Neuronal stem cell (in vitro differentiated cells): ENCODE measurements at regions not wholly inside any gene's neighbourhood (a gene's known extent, or its start where the extent isn't known, plus 50 kb on each side); places are given as distances from the start of the nearest gene placed in this dataset.
A peak's percentile ranks its signal among the peaks of the same experiment; 100 is the strongest.

Experiments
- DNase-seq: peaks from one replicate; pipeline ENCODE4 v3.0.0-alpha.2; 2013; ENCODE audit warnings: low spot score
- H2AFZ ChIP-seq: one replicate; pipeline ENCODE4 v1.6.1; 2013; ENCODE audit warnings: mild to moderate bottlenecking, low read length, inconsistent platforms
- H2AK5ac ChIP-seq: 2 replicates; pipeline ENCODE4 v1.6.1; 2013; ENCODE audit warnings: low read depth, mild to moderate bottlenecking, inconsistent platforms, low read length, moderate library complexity, mixed read lengths
- H2BK120ac ChIP-seq: 2 replicates; pipeline ENCODE4 v1.6.1; 2013; ENCODE audit warnings: low read depth, mild to moderate bottlenecking, inconsistent platforms, low read length, moderate library complexity, mixed read lengths
- H2BK12ac ChIP-seq: one replicate; pipeline ENCODE4 v1.6.1; 2013; ENCODE audit warnings: low read length, inconsistent platforms
- H2BK15ac ChIP-seq: 2 replicates; pipeline ENCODE4 v1.6.1; 2013; ENCODE audit warnings: mild to moderate bottlenecking, low read length, inconsistent platforms, mixed read lengths
- H2BK5ac ChIP-seq: one replicate; pipeline ENCODE4 v1.6.1; 2013; ENCODE audit warnings: inconsistent platforms, mild to moderate bottlenecking, low read length, moderate library complexity
- H3K14ac ChIP-seq: one replicate; pipeline ENCODE4 v1.6.1; 2013; ENCODE audit warnings: low read length, inconsistent platforms
- H3K18ac ChIP-seq: 2 replicates; pipeline ENCODE4 v1.6.1; 2013; ENCODE audit warnings: low read length, inconsistent platforms
- H3K23ac ChIP-seq: 2 replicates; pipeline ENCODE4 v1.6.1; 2013; ENCODE audit warnings: low read depth, mild to moderate bottlenecking, mixed read lengths, low read length, inconsistent platforms; ENCODE audit not compliant: poor library complexity
- H3K27ac ChIP-seq: replicated peaks from 3 replicates; pipeline ENCODE4 v1.5.1; 2013; ENCODE audit warnings: low read length, inconsistent platforms
- H3K27me3 ChIP-seq, 3 experiments: 2 replicates each; pipeline ENCODE4 v1.6.1; 2013; ENCODE audit warnings: low read length in 3 of 3, mild to moderate bottlenecking in 2 of 3, inconsistent platforms in 1 of 3, low read depth in 1 of 3, mixed read lengths in 1 of 3, moderate library complexity in 1 of 3; ENCODE audit not compliant: control insufficient read depth in 3 of 3, insufficient read depth in 3 of 3
- H3K36me3 ChIP-seq, 2 donors: replicated peaks in 1 of 2; 2 replicates each; pipeline ENCODE4 v1.6.1; 2013; ENCODE audit warnings: low read length in 2 of 2; ENCODE audit not compliant: control insufficient read depth in 2 of 2, insufficient read depth in 2 of 2
- H3K4ac ChIP-seq: 2 replicates; pipeline ENCODE4 v1.6.1; 2013; ENCODE audit warnings: inconsistent platforms, mild to moderate bottlenecking, low read length, moderate library complexity
- H3K4me1 ChIP-seq, 2 donors: 1 replicate in 1 of 2; 2 replicates in 1 of 2; pipeline ENCODE4 v1.6.1; 2013; ENCODE audit warnings: low read length in 2 of 2, low read depth in 1 of 2; ENCODE audit not compliant: control insufficient read depth in 2 of 2, insufficient read depth in 1 of 2
- H3K4me2 ChIP-seq: one replicate; pipeline ENCODE4 v1.6.1; 2013; ENCODE audit warnings: mild to moderate bottlenecking, low read length, inconsistent platforms; ENCODE audit not compliant: insufficient read depth, poor library complexity, severe bottlenecking
- H3K4me3 ChIP-seq, 2 donors: 2 replicates each; pipeline ENCODE4 v1.5.1; 2013; ENCODE audit warnings: low read length in 2 of 2, mild to moderate bottlenecking in 2 of 2, inconsistent platforms in 1 of 2, moderate library complexity in 1 of 2
- H3K79me1 ChIP-seq: one replicate; pipeline ENCODE4 v1.6.1; 2013; ENCODE audit warnings: low read depth, mild to moderate bottlenecking, inconsistent platforms, low read length, moderate library complexity
- H3K9ac ChIP-seq: one replicate; pipeline ENCODE4 v1.6.1; 2013; ENCODE audit warnings: mild to moderate bottlenecking, low read depth, low read length, inconsistent platforms; ENCODE audit not compliant: poor library complexity
- H3K9me3 ChIP-seq, 2 donors: replicated peaks in 1 of 2; 2 replicates each; pipeline versions ENCODE3 to v1.6.1; 2013; ENCODE audit warnings: low read length in 2 of 2, mild to moderate bottlenecking in 2 of 2, inconsistent platforms in 1 of 2, low read depth in 1 of 2, mixed read lengths in 1 of 2, moderate library complexity in 1 of 2; ENCODE audit not compliant: control insufficient read depth in 2 of 2, insufficient read depth in 1 of 2
- H4K8ac ChIP-seq: one replicate; pipeline ENCODE4 v1.6.1; 2013; ENCODE audit warnings: low read depth, mild to moderate bottlenecking, inconsistent platforms, low read length, moderate library complexity
- H4K91ac ChIP-seq: one replicate; pipeline ENCODE4 v1.6.1; 2013; ENCODE audit warnings: low read length, low read depth, mild to moderate bottlenecking, inconsistent platforms; ENCODE audit not compliant: poor library complexity
- WGBS, 2 donors: extraction: QIAGEN DNeasy Blood & Tissue Kit; methylation state at CpG; one replicate each; pipeline ENCODE4 v1.1.7; 2013; ENCODE audit warnings: missing lambda C conversion rate in 2 of 2, mixed read lengths in 1 of 2; ENCODE audit not compliant: insufficient read length in 2 of 2, insufficient replicate concordance in 1 of 2; ENCODE audit errors: extremely low coverage in 2 of 2; 5-methylcytosine and 5-hydroxymethylcytosine counted together

GRCh38 chr15:92843814-92844213, 56.3 kb upstream of the CHD2 start:
- no peaks in the 10 kb centered on the region for H3K36me3 ChIP-seq
- no peak overlapping the region for H2AK5ac ChIP-seq
- H2BK5ac ChIP-seq, result no peak overlapping the region
- no peak overlapping the region for H3K18ac ChIP-seq
- WGBS, 2 donors, result no CpG with 5 or more reads among the region's 7 CpGs
- H3K9ac ChIP-seq, result no peak overlapping the region
- H3K9me3 ChIP-seq, result no peaks in the 10 kb centered on the region
- no peak overlapping the region for H2BK120ac ChIP-seq
- no peak overlapping the region for H3K23ac ChIP-seq
- H3K14ac ChIP-seq, result no peak overlapping the region
- H3K4me2 ChIP-seq, result no peak overlapping the region
- no peaks in the 10 kb centered on the region for H3K4me1 ChIP-seq
- no peak overlapping the region for H4K8ac ChIP-seq
- H2AFZ ChIP-seq, result peak overlapping the region; percentile 35
- no peak overlapping the region for H4K91ac ChIP-seq
- no peak overlapping the region for H3K27ac ChIP-seq
- no peak for DNase-seq
- H3K4me3 ChIP-seq, result no peak overlapping the region
- no peaks in the 10 kb centered on the region for H3K79me1 ChIP-seq
- H3K4ac ChIP-seq, result no peak overlapping the region
- no peaks in the 10 kb centered on the region for H3K27me3 ChIP-seq
- H2BK15ac ChIP-seq, result no peak overlapping the region
- H2BK12ac ChIP-seq, result no peak overlapping the region

DNA sequence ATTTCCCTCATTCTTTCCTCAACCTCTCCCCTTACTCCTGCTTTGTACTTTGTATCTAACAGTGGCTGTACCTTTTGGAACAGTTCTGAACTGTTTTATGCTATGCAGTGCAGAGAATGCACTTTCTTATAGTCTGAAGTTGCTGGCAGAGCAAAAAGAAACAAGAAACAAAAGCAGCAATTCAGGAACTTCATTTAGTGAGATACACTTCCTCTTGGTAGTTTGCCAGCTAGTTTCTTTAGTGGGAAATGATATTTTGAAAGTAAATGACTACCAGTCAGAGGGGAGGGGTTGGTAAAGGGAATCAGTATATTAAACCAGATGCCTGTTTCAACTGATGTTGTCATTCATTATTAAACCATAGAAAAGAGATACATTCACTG, 55.0 kb upstream of the CHD2 start:
- H3K4ac ChIP-seq, result no peak overlapping the region
- H4K8ac ChIP-seq, result no peak overlapping the region
- no peak overlapping the region for H3K14ac ChIP-seq
- no peak for DNase-seq
- H3K18ac ChIP-seq, result no peak overlapping the region
- H3K79me1 ChIP-seq, result no peaks in the 10 kb centered on the region
- H2BK15ac ChIP-seq, result no peak overlapping the region
- no peak overlapping the region for H2BK5ac ChIP-seq
- no peak overlapping the region for H2BK120ac ChIP-seq
- H3K4me1 ChIP-seq, result no peaks in the 10 kb centered on the region
- no peak overlapping the region for H4K91ac ChIP-seq
- H3K23ac ChIP-seq, result no peak overlapping the region
- H3K27me3 ChIP-seq, result no peaks in the 10 kb centered on the region
- no peak overlapping the region for H3K4me3 ChIP-seq
- no peak overlapping the region for H3K27ac ChIP-seq
- peaks cover 0 to 2% of the 10 kb centered on the region in 2 donors for H3K9me3 ChIP-seq
- H3K4me2 ChIP-seq, result no peak overlapping the region
- no peak overlapping the region for H2BK12ac ChIP-seq
- no peaks in the 10 kb centered on the region for H3K36me3 ChIP-seq
- no peak overlapping the region for H2AK5ac ChIP-seq
- peak overlapping the region; percentile 61 for H2AFZ ChIP-seq
- no peak overlapping the region for H3K9ac ChIP-seq

DNA sequence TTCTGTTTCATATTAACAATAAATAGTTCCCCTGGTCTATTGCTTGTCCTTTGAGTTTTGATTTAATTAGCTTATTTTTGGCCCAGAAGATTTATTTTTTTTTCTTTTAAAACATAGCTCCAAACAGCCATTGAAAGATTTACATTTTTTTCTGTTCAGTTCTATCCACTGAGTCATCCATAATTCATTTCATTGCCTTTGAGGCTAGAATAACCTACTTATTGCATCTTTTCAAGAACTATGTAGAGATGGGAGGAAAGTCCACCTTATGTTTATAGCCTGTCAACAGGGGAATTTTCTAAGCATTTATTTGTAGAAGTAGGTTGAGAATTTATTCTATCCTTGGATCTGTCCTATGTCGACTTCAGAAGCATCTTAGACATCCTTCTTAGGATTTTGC, 53.4 kb upstream of the CHD2 start:
- Histone ChIP-seq H3K18ac (no peak overlapping the region), H3K27me3 (no peaks in the 10 kb centered on the region), H3K9me3 (peaks cover 0 to 4% of the 10 kb centered on the region in 2 donors), H3K9ac (no peak overlapping the region), H4K91ac (no peak overlapping the region), H3K4ac (no peak overlapping the region), H3K36me3 (no peaks in the 10 kb centered on the region), H2BK5ac (no peak overlapping the region), H3K4me2 (no peak overlapping the region), H2AK5ac (no peak overlapping the region), H3K4me1 (no peaks in the 10 kb centered on the region), H3K79me1 (no peaks in the 10 kb centered on the region), H3K4me3 (no peak overlapping the region), H3K14ac (no peak overlapping the region), H4K8ac (no peak overlapping the region), H2AFZ (no peak overlapping the region), H3K23ac (no peak overlapping the region), H2BK12ac (no peak overlapping the region), H2BK120ac (no peak overlapping the region), H3K27ac (no peak overlapping the region), H2BK15ac (no peak overlapping the region)
- no CpG with 5 or more reads among the region's 1 CpG for WGBS, 2 donors
- DNase-seq, result no peak

DNA sequence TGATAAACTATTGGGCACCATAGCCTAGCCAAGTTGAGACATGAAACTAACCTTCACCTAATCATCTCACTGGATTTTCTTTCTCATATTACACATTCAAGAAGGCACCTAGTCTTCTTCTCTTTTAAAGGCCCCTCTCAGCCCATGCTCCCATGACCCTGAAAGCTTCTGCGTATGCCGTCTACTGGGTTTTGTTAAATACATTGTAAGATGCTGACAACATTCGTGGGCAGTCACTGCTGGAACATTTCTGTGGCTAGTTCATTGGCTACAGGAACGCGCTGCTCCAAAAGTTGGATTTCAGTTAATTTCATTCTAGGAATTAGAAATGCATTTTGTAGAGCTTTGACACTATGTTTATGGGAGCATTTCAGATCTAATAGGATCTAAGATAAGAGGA, 52.3 kb upstream of the CHD2 start:
- no peak for DNase-seq
- no peak overlapping the region for H2BK12ac ChIP-seq
- peaks cover 0 to 4% of the 10 kb centered on the region in 2 donors for H3K9me3 ChIP-seq
- no peaks in the 10 kb centered on the region for H3K36me3 ChIP-seq
- no peak overlapping the region for H3K4me3 ChIP-seq
- H3K27me3 ChIP-seq, result no peaks in the 10 kb centered on the region
- no peak overlapping the region for H3K4me2 ChIP-seq
- H3K79me1 ChIP-seq, result no peaks in the 10 kb centered on the region
- no peak overlapping the region for H3K9ac ChIP-seq
- H3K4me1 ChIP-seq, result no peaks in the 10 kb centered on the region
- WGBS, 2 donors, result no CpG with 5 or more reads among the region's 5 CpGs
- H3K4ac ChIP-seq, result no peak overlapping the region
- no peak overlapping the region for H3K27ac ChIP-seq
- H3K18ac ChIP-seq, result no peak overlapping the region
- H2AK5ac ChIP-seq, result no peak overlapping the region
- H2BK120ac ChIP-seq, result no peak overlapping the region
- H3K23ac ChIP-seq, result no peak overlapping the region
- no peak overlapping the region for H2BK5ac ChIP-seq
- H4K91ac ChIP-seq, result no peak overlapping the region
- H2BK15ac ChIP-seq, result no peak overlapping the region
- no peak overlapping the region for H2AFZ ChIP-seq
- H4K8ac ChIP-seq, result no peak overlapping the region
- no peak overlapping the region for H3K14ac ChIP-seq
